OCI-LY7 (cell line): ENCODE measurements at regions not wholly inside any gene's neighbourhood (a gene's known extent, or its start where the extent isn't known, plus 50 kb on each side); places are given as distances from the start of the nearest gene placed in this dataset.

Experiments used
- BruUV-seq: library from RNA; stranded (reverse); fragments of 400-500 nt; replicated peaks from 2 replicates; lab custom pipeline; 2021; lab: Mats Ljungman, UMichigan
- CTCF ChIA-PET: fragments of 300-600 bp; sonication (Branson Sonifier 250); formaldehyde crosslinking; loops from one replicate; lab custom pipeline; 2022; ENCODE audit warnings: antibody characterized with exemption; ENCODE audit not compliant: unreplicated experiment; lab: Charles Lee
- POLR2A ChIA-PET: fragments of 300-600 bp; sonication (Branson Sonifier 250); formaldehyde crosslinking; loops from one replicate; lab custom pipeline; 2022; ENCODE audit warnings: antibody characterized with exemption; lab: Charles Lee
- DNase-seq: peaks from one replicate; pipeline ENCODE4 v3.0.0-alpha.2; 2015; ENCODE audit warnings: low spot score
- H2AFZ ChIP-seq: fragments of 200-600 bp; sonication (generic), shearing (Covaris generic); 2 replicates; pipeline ENCODE4 v1.6.1; 2014; ENCODE audit warnings: mild to moderate bottlenecking, antibody characterized with exemption, low read length, moderate library complexity
- H3K27ac ChIP-seq: fragments of 200-600 bp; sonication (generic); 2 replicates; pipeline ENCODE4 v1.5.1; 2014; ENCODE audit warnings: mixed run types, low read depth, mild to moderate bottlenecking, moderate library complexity, low read length, inconsistent platforms; ENCODE audit not compliant: poor library complexity, severe bottlenecking
- H3K36me3 ChIP-seq: fragments of 200-600 bp; sonication (generic); 2 replicates; pipeline ENCODE4 v1.6.1; 2014; ENCODE audit warnings: mild to moderate bottlenecking, antibody characterized with exemption, low read length, moderate library complexity, mixed read lengths; ENCODE audit not compliant: insufficient read depth
- H3K4me1 ChIP-seq: fragments of 200-600 bp; sonication (generic); 2 replicates; pipeline ENCODE4 v1.5.1; 2014; ENCODE audit warnings: mild to moderate bottlenecking, low read length; ENCODE audit not compliant: insufficient read depth, poor library complexity, severe bottlenecking
- H3K4me2 ChIP-seq: fragments of 200-600 bp; sonication (generic); 2 replicates; pipeline ENCODE4 v1.6.1; 2014; ENCODE audit warnings: mild to moderate bottlenecking, low read length
- H3K4me3 ChIP-seq: fragments of 200-600 bp; sonication (generic); 2 replicates; pipeline ENCODE4 v1.5.1; 2014; ENCODE audit warnings: mild to moderate bottlenecking, low read depth, low read length; ENCODE audit not compliant: poor library complexity, severe bottlenecking
- H3K79me2 ChIP-seq: fragments of 200-600 bp; sonication (generic); 2 replicates; pipeline ENCODE4 v1.6.1; 2016; ENCODE audit warnings: low read depth, mild to moderate bottlenecking, low read length, moderate library complexity, mixed read lengths; ENCODE audit not compliant: insufficient read depth
- H3K9me2 ChIP-seq: fragments of 200-600 bp; sonication (generic); 2 replicates; pipeline ENCODE4 v1.6.1; 2016; ENCODE audit warnings: mild to moderate bottlenecking, low read length, mixed read lengths; ENCODE audit not compliant: insufficient read depth
- H3K9me3 ChIP-seq: fragments of 200-600 bp; sonication (generic); 2 replicates; pipeline ENCODE4 v1.6.1; 2014; ENCODE audit warnings: mild to moderate bottlenecking, mixed run types, low read length, mixed read lengths
- H4K20me1 ChIP-seq: fragments of 200-600 bp; sonication (generic); 2 replicates; pipeline ENCODE4 v1.6.1; 2014; ENCODE audit warnings: mild to moderate bottlenecking, antibody characterized with exemption, low read length, moderate library complexity, mixed read lengths; ENCODE audit not compliant: insufficient read depth
- CTCF ChIP-seq: fragments of 200-600 bp; sonication (generic); conservative IDR thresholded peaks from 2 replicates; pipeline ENCODE4 v1.5.1; 2014; ENCODE audit warnings: mild to moderate bottlenecking, antibody characterized with exemption, low read length, moderate library complexity, mixed read lengths
- EZH2phosphoT487 ChIP-seq: fragments of 200-600 bp; sonication (generic); IDR thresholded peaks from 2 replicates; pipeline ENCODE4 v1.6.1; 2018; ENCODE audit warnings: low read depth, borderline replicate concordance, mild to moderate bottlenecking, mixed run types, antibody characterized with exemption, low read length, moderate library complexity, mixed read lengths
- intact Hi-C: fragments of 100-400 bp; cut with micrococcal nuclease; formaldehyde crosslinking; loops from one replicate; pipeline ENCODE4 v1.10.0; 2022; ENCODE audit not compliant: unreplicated experiment

DNA sequence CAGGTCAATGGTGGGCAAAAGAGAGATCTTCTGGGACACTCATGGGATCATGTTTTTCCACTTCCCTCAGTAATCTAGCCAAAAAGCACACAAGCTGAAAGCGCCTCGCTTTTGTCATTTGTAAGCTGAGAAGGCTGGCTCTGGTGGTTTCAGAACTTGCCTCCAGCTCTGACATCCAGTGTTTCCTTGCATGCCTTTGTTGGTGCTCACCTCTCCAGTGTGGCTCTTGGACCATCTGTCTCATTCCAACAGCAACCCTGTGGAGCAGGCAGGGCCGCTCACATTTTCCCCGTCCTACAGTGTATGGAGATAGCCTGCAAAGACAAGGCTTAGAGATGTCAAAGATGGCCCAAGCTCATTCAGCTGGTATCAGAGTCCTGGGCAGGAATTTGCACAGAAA, 160.8 kb upstream of the KLF4 start:
- no peaks in the 10 kb centered on the region for H3K9me2 ChIP-seq
- H3K4me1 ChIP-seq = no peaks in the 10 kb centered on the region
- CTCF ChIA-PET = no interaction called here
- H4K20me1 ChIP-seq = no peaks in the 10 kb centered on the region
- no peak overlapping the region for H3K4me3 ChIP-seq
- TF ChIP-seq EZH2phosphoT487 = no peak
- TF ChIP-seq CTCF = no peak
- POLR2A ChIA-PET = no interaction called here
- BruUV-seq = no TSS peak
- no peaks in the 10 kb centered on the region for H3K79me2 ChIP-seq
- H2AFZ ChIP-seq = no peak overlapping the region
- no peak overlapping the region for H3K4me2 ChIP-seq
- DNase-seq = no peak
- intact Hi-C loops = no loop called here
- no peaks in the 10 kb centered on the region for H3K36me3 ChIP-seq
- H3K9me3 ChIP-seq = no peaks in the 10 kb centered on the region
- H3K27ac ChIP-seq = no peak overlapping the region

DNA sequence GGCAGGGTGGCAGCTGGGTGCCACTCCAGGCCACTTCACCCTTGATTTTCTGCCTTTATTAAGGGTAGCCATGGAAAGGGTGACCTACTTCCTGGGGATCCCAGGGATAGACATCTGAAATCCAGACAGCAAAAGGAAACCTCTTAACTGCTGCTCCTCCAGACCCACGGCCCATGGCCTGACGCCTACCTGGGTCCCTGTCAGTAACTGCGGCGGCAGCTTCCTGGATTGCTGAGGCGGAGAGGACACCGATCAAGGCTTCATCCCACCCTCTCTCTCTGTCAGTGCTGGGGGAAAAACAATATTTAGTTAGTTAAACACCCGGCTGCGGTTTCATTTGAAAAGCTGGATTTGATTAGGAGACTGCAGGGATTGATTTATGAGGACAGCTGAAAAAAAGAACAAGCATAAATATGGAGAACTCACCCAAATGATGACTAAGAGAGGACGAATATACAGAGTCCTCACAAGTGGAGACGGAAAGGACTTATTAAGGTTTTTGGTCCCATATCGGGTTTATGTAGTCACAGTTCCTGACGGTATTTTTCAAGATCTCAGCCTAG, 158.7 kb upstream of the KLF4 start:
- CTCF ChIA-PET = no interaction called here
- H3K27ac ChIP-seq = no peak overlapping the region
- no peaks in the 10 kb centered on the region for H3K9me2 ChIP-seq
- intact Hi-C loops = no loop called here
- no TSS peak for BruUV-seq
- H2AFZ ChIP-seq = no peak overlapping the region
- H3K4me1 ChIP-seq = no peaks in the 10 kb centered on the region
- no peak overlapping the region for H3K4me2 ChIP-seq
- H3K36me3 ChIP-seq = no peaks in the 10 kb centered on the region
- H4K20me1 ChIP-seq = no peaks in the 10 kb centered on the region
- TF ChIP-seq CTCF = no peak
- no peak for TF ChIP-seq EZH2phosphoT487
- H3K4me3 ChIP-seq = no peak overlapping the region
- H3K9me3 ChIP-seq = no peaks in the 10 kb centered on the region
- POLR2A ChIA-PET = interaction anchor here (0.6 kb wide), 1 partner anchor 1042 kb away, joined by 4 read pairs; no protein-coding TSS in a partner anchor
- no peak for DNase-seq
- H3K79me2 ChIP-seq = no peaks in the 10 kb centered on the region

- DNase-seq = no peak
- H3K4me1 ChIP-seq = no peaks in the 10 kb centered on the region
- TF ChIP-seq EZH2phosphoT487 = no peak
- TF ChIP-seq CTCF = no peak
- H3K9me2 ChIP-seq = no peaks in the 10 kb centered on the region
- no peak overlapping the region for H3K4me3 ChIP-seq
- H4K20me1 ChIP-seq = no peaks in the 10 kb centered on the region
- H2AFZ ChIP-seq = no peak overlapping the region
- H3K79me2 ChIP-seq = no peaks in the 10 kb centered on the region
- ChIA-PET CTCF (no interaction called here), POLR2A (interaction anchor here (0.6 kb wide), 1 partner anchor 1042 kb away, joined by 4 read pairs; no protein-coding TSS in a partner anchor)
- H3K36me3 ChIP-seq = no peaks in the 10 kb centered on the region
- intact Hi-C loops = no loop called here
- H3K27ac ChIP-seq = no peak overlapping the region
- H3K9me3 ChIP-seq = no peaks in the 10 kb centered on the region
- H3K4me2 ChIP-seq = no peak overlapping the region
- no TSS peak for BruUV-seq
Observed at GRCh38 chr9:107647611-107648010, 158.0 kb upstream of the KLF4 start.
